GM12874 (cell line): ENCODE measurements at regions not wholly inside any gene's neighbourhood (a gene's known extent, or its start where the extent isn't known, plus 50 kb on each side); places are given as distances from the start of the nearest gene placed in this dataset.

Source experiments
- CTCF ChIP-seq: IDR thresholded peaks from 2 replicates; pipeline ENCODE4 v1.5.1; 2011; ENCODE audit warnings: low read depth, mild to moderate bottlenecking, control low read depth, low read length, moderate library complexity; ENCODE audit not compliant: insufficient read depth

- TF ChIP-seq CTCF = no peak
Observed at GRCh38 chr12:19719672-19720071, 280.4 kb downstream of the AEBP2 start.

- no peak for TF ChIP-seq CTCF
Observed at GRCh38 chr12:19726122-19726521, 286.8 kb downstream of the AEBP2 start.

GRCh38 chr12:19726592-19726991 lies 287.3 kb downstream of the AEBP2 start:
- no peak for TF ChIP-seq CTCF

GRCh38 chr12:19737019-19737418 lies 297.7 kb downstream of the AEBP2 start:
- no peak for TF ChIP-seq CTCF

- peak; percentile 24; the same call in 1 of the 2 replicates for TF ChIP-seq CTCF
Observed at GRCh38 chr12:19739195-19739776, 300.0 kb downstream of the AEBP2 start.

- no peak for TF ChIP-seq CTCF
Observed at GRCh38 chr12:19740472-19741131, 301.3 kb downstream of the AEBP2 start.

- TF ChIP-seq CTCF = no peak
Observed at GRCh38 chr12:19741132-19741489, 301.8 kb downstream of the AEBP2 start.
